Loucy (cell line): ENCODE measurements at regions not wholly inside any gene's neighbourhood (a gene's known extent, or its start where the extent isn't known, plus 50 kb on each side); places are given as distances from the start of the nearest gene placed in this dataset.
A peak's percentile ranks its signal among the peaks of the same experiment; 100 is the strongest.

Experiments
- H2AFZ ChIP-seq: fragments of 200-600 bp; sonication (generic); 2 replicates; pipeline ENCODE4 v1.6.0; 2016; ENCODE audit warnings: antibody characterized with exemption, mild to moderate bottlenecking, low read length, moderate library complexity
- H3F3A ChIP-seq: fragments of 200-600 bp; 2 replicates; pipeline ENCODE4 v1.6.0; 2016; ENCODE audit warnings: antibody characterized with exemption, low read depth, mild to moderate bottlenecking
- H3K27me3 ChIP-seq: fragments of 200-600 bp; sonication (generic); 2 replicates; pipeline ENCODE4 v1.6.1; 2014; ENCODE audit warnings: low read length, mild to moderate bottlenecking; ENCODE audit not compliant: insufficient read depth, poor library complexity, severe bottlenecking
- H3K36me3 ChIP-seq: fragments of 200-600 bp; sonication (generic); 2 replicates; pipeline ENCODE4 v1.6.1; 2016; ENCODE audit warnings: low read length; ENCODE audit not compliant: insufficient read depth
- H3K4me1 ChIP-seq: fragments of 200-600 bp; sonication (generic); 2 replicates; pipeline ENCODE4 v1.5.1; 2014; ENCODE audit warnings: low read length, mild to moderate bottlenecking; ENCODE audit not compliant: insufficient read depth, poor library complexity, severe bottlenecking
- H3K4me2 ChIP-seq: fragments of 200-600 bp; sonication (generic); 2 replicates; pipeline ENCODE4 v1.6.0; 2014; ENCODE audit warnings: antibody characterized with exemption, low read length, low read depth, mild to moderate bottlenecking; ENCODE audit not compliant: poor library complexity, severe bottlenecking
- H3K4me3 ChIP-seq: fragments of 200-600 bp; sonication (generic); 2 replicates; pipeline ENCODE4 v1.5.1; 2014; ENCODE audit warnings: low read length, mild to moderate bottlenecking, mixed read lengths; ENCODE audit not compliant: poor library complexity, severe bottlenecking
- H3K79me2 ChIP-seq: fragments of 200-600 bp; sonication (generic); 2 replicates; pipeline ENCODE4 v1.6.1; 2014; ENCODE audit warnings: low read length; ENCODE audit not compliant: insufficient read depth
- H3K9ac ChIP-seq: fragments of 200-600 bp; sonication (generic); 2 replicates; pipeline ENCODE4 v1.6.0; 2014; ENCODE audit warnings: mild to moderate bottlenecking, low read depth, low read length, moderate library complexity; ENCODE audit not compliant: poor library complexity, severe bottlenecking
- H3K9me2 ChIP-seq: fragments of 200-600 bp; sonication (generic); replicated peaks from 2 replicates; pipeline ENCODE4 v1.6.1; 2016; ENCODE audit warnings: low read depth, low read length, mixed read lengths
- H3K9me3 ChIP-seq: fragments of 200-600 bp; sonication (generic); 2 replicates; pipeline ENCODE4 v1.6.1; 2014; ENCODE audit warnings: mild to moderate bottlenecking, antibody characterized with exemption, low read length, low read depth; ENCODE audit not compliant: insufficient read depth
- H4K20me1 ChIP-seq: fragments of 200-600 bp; sonication (generic); 2 replicates; pipeline ENCODE4 v1.6.0; 2014; ENCODE audit warnings: antibody characterized with exemption, low read length, mild to moderate bottlenecking; ENCODE audit not compliant: insufficient read depth, poor library complexity, severe bottlenecking
- CTCF ChIP-seq: fragments of 200-600 bp; sonication (generic); conservative IDR thresholded peaks from 2 replicates; pipeline ENCODE4 v1.5.1; 2014; ENCODE audit warnings: mild to moderate bottlenecking, antibody characterized with exemption, low read length
- EZH2phosphoT487 ChIP-seq: fragments of 200-600 bp; IDR thresholded peaks from 2 replicates; pipeline ENCODE4 v1.6.1; 2018; ENCODE audit warnings: antibody characterized with exemption, mild to moderate bottlenecking, moderate library complexity, borderline replicate concordance

- H3K9me2 ChIP-seq: no peaks in the 10 kb centered on the region
- TF ChIP-seq CTCF: no peak
- no peak for TF ChIP-seq EZH2phosphoT487
These were observed 119.9 kb upstream of the MGAT4C start for GRCh38 chr12:86376052-86376451.

GRCh38 chr12:86373813-86374212, 117.6 kb upstream of the MGAT4C start:
- H2AFZ ChIP-seq: peak overlapping the region; percentile 74
- no peak overlapping the region for H3K4me3 ChIP-seq
- H3K4me1 ChIP-seq: peaks cover 13% of the 10 kb centered on the region
- no peaks in the 10 kb centered on the region for H3F3A ChIP-seq
- peak overlapping the region; percentile 25 for H3K4me2 ChIP-seq
- H3K9ac ChIP-seq: no peak overlapping the region
- no peaks in the 10 kb centered on the region for H3K9me3 ChIP-seq
- H3K79me2 ChIP-seq: no peaks in the 10 kb centered on the region
- no peaks in the 10 kb centered on the region for H3K36me3 ChIP-seq
- no peaks in the 10 kb centered on the region for H3K9me2 ChIP-seq
- no peaks in the 10 kb centered on the region for H4K20me1 ChIP-seq
- TF ChIP-seq EZH2phosphoT487 (no peak), CTCF (no peak)
- no peaks in the 10 kb centered on the region for H3K27me3 ChIP-seq

More at GRCh38 chr12:86376052-86376451, 119.9 kb upstream of the MGAT4C start:
- Histone ChIP-seq H3K4me1 (peaks cover 7% of the 10 kb centered on the region), H2AFZ (no peak overlapping the region), H3K9ac (no peak overlapping the region), H3K27me3 (no peaks in the 10 kb centered on the region), H3K4me2 (no peak overlapping the region), H3K79me2 (no peaks in the 10 kb centered on the region), H3K9me3 (no peaks in the 10 kb centered on the region), H3K36me3 (no peaks in the 10 kb centered on the region), H3F3A (no peaks in the 10 kb centered on the region), H4K20me1 (no peaks in the 10 kb centered on the region), H3K4me3 (no peak overlapping the region)

GRCh38 chr12:86367137-86367536, 110.9 kb upstream of the MGAT4C start:
- H3K9ac ChIP-seq: no peak overlapping the region
- H3K36me3 ChIP-seq: no peaks in the 10 kb centered on the region
- no peaks in the 10 kb centered on the region for H3F3A ChIP-seq
- no peaks in the 10 kb centered on the region for H3K9me3 ChIP-seq
- peak overlapping the region; percentile 13; the same call in 1 of the 2 replicates for H2AFZ ChIP-seq
- H3K4me3 ChIP-seq: peak overlapping the region; percentile 31
- no peaks in the 10 kb centered on the region for H4K20me1 ChIP-seq
- peaks cover 25% of the 10 kb centered on the region for H3K4me1 ChIP-seq
- no peaks in the 10 kb centered on the region for H3K79me2 ChIP-seq
- TF ChIP-seq EZH2phosphoT487 (no peak), CTCF (no peak)
- H3K4me2 ChIP-seq: peak overlapping the region; percentile 51
- no peaks in the 10 kb centered on the region for H3K27me3 ChIP-seq
- H3K9me2 ChIP-seq: no peaks in the 10 kb centered on the region
